Heart left ventricle (tissue), 16 donors: ENCODE measurements at regions not wholly inside any gene's neighbourhood (a gene's known extent, or its start where the extent isn't known, plus 50 kb on each side); places are given as distances from the start of the nearest gene placed in this dataset.

Experiments used
- ATAC-seq, 4 donors: fragments of 200-7000 bp; cut with Tn5 transposase; one replicate each; pipeline ENCODE4 v1.9.1; 2020 to 2022; ENCODE audit warnings: moderate library complexity in 4 of 4, mild to moderate bottlenecking in 3 of 4, moderate number of reproducible peaks in 1 of 4
- DNase-seq, 5 donors: peaks; one replicate each; pipeline ENCODE4 v3.0.0-alpha.2; 2020
- H3K27ac ChIP-seq, 12 donors: fragments of 200-600 bp; sonication (generic) in 4 of 12; one replicate each; pipeline versions ENCODE4 v1.5.0 to v1.8.0; 2016 to 2022; ENCODE audit warnings: mild to moderate bottlenecking in 2 of 12
- H3K27me3 ChIP-seq, 9 donors: fragments of 200-600 bp; sonication (generic) in 2 of 9; one replicate each; pipeline versions ENCODE4 v1.5.1 to v1.8.0; 2016 to 2022; ENCODE audit warnings: mild to moderate bottlenecking in 3 of 9
- H3K36me3 ChIP-seq, 9 donors: fragments of 200-600 bp; sonication (generic) in 2 of 9; one replicate each; pipeline versions ENCODE4 v1.5.0 to v1.8.0; 2018 to 2022; ENCODE audit warnings: mild to moderate bottlenecking in 2 of 9
- H3K4me1 ChIP-seq, 12 donors: fragments of 200-600 bp; sonication (generic) in 4 of 12; one replicate each; pipeline versions ENCODE4 v1.5.0 to v1.8.0; 2016 to 2022; ENCODE audit warnings: mild to moderate bottlenecking in 3 of 12
- H3K4me3 ChIP-seq, 12 donors: fragments of 200-600 bp; sonication (generic) in 4 of 12; one replicate each; pipeline versions ENCODE4 v1.5.0 to v1.8.0; 2017 to 2022; ENCODE audit warnings: mild to moderate bottlenecking in 9 of 12, moderate library complexity in 4 of 12
- H3K9me3 ChIP-seq, 12 donors: fragments of 200-600 bp; sonication (generic) in 4 of 12; one replicate each; pipeline versions ENCODE4 v1.5.0 to v1.8.0; 2016 to 2022; ENCODE audit warnings: mild to moderate bottlenecking in 1 of 12
- CTCF ChIP-seq, 12 donors: fragments of 200-600 bp; sonication (generic) in 4 of 12; IDR thresholded peaks; one replicate each; pipeline versions ENCODE4 v1.5.0 to v1.8.0; 2018 to 2022; ENCODE audit warnings: antibody characterized with exemption in 12 of 12, mild to moderate bottlenecking in 5 of 12
- POLR2A ChIP-seq, 2 donors: fragments of 450-650 bp; IDR thresholded peaks; one replicate each; pipeline ENCODE4 v1.6.1; 2017; ENCODE audit warnings: antibody characterized with exemption in 2 of 2, mild to moderate bottlenecking in 2 of 2, moderate library complexity in 2 of 2
- WGBS, 4 donors: extraction: QIAGEN DNeasy Blood & Tissue Kit in 2 of 4; methylation state at CpG; one replicate each; pipeline versions ENCODE4 v1.1.5 to v1.1.7; 2013 to 2018; 5-methylcytosine and 5-hydroxymethylcytosine counted together
- intact Hi-C, 10 donors: fragments of 100-400 bp; cut with DNase I; formaldehyde crosslinking; loops; one replicate each; pipeline versions ENCODE4 v1.11.1 to v1.14.2; 2022
- donor health status: ischemic (EF 13 %, LVEDD 7.1; RV severe dilation, severe dysfunction).
- donor health status: healthy with polysubstance abuse.
- donor health status: DM: no; HTN: yes; CAD: no.
- donor health status: DM: no; HTN: no; CAD: no.
- donor health status: ischemic (EF 25% LVEDD 6.9; RV normal size, moderate dysfunction).
- donor health status: ischemic (EF 25% LVEDD 5.7; RV mildly dilated, moderate dysfunction).
- donor health status: healthy.
- donor health status: DM: yes; HTN: yes; CAD: no.
- donor health status: ischemic (EF 35%, LVEDD 5.7; RV mildly dilated, moderate dysfunction).
- donor health status: nonischemic (EF 11% LVEDD 7.7; RV severe dilation, severe dysfunction).
- donor health status: DM: yes; HTN: yes; CAD: no.
- donor health status: PGD.
- donor health status: ischemic (EF 29% LVEDD 5.4; RV normal size, mild dysfunction).
- donor health status: nonischemic (EF 23%, LVEDD 6.1; RV moderate dilation, normal function).

GRCh38 chr5:14034963-14035362 is 90.5 kb upstream of the DNAH5 start:
- Histone ChIP-seq H3K27ac (peak overlapping the region in 4 of 12 donors; percentile 72 to 78 (median 74)), H3K27me3 (no peaks in the 10 kb centered on the region), H3K4me3 (no peak overlapping the region), H3K36me3 (no peaks in the 10 kb centered on the region), H3K4me1 (peaks cover 3 to 38% (median 23%) of the 10 kb centered on the region in 12 donors), H3K9me3 (no peaks in the 10 kb centered on the region)
- 63 to 78% (median 74%) methylated on average over 3 of the region's 3 CpGs for WGBS, 4 donors
- DNase-seq (no peak), ATAC-seq (peak in 1 of 4 donors; percentile 23)
- intact Hi-C loops = no loop called here
- TF ChIP-seq CTCF (IDR thresholded peaks at IDR 0.05) (no peak), POLR2A (IDR thresholded peaks at IDR 0.05) (no peak)

GRCh38 chr5:14032918-14033317 is 88.4 kb upstream of the DNAH5 start:
- Histone ChIP-seq H3K9me3 (no peaks in the 10 kb centered on the region), H3K27me3 (no peaks in the 10 kb centered on the region), H3K4me3 (no peak overlapping the region), H3K27ac (no peak overlapping the region), H3K4me1 (peaks cover 3 to 28% (median 22%) of the 10 kb centered on the region in 12 donors), H3K36me3 (no peaks in the 10 kb centered on the region)
- intact Hi-C loops = no loop called here
- WGBS, 4 donors = 64 to 92% (median 82%) methylated on average over 3 of the region's 3 CpGs
- no peak for ATAC-seq
- no peak for DNase-seq
- TF ChIP-seq CTCF (IDR thresholded peaks at IDR 0.05) (no peak), POLR2A (IDR thresholded peaks at IDR 0.05) (no peak)

DNA sequence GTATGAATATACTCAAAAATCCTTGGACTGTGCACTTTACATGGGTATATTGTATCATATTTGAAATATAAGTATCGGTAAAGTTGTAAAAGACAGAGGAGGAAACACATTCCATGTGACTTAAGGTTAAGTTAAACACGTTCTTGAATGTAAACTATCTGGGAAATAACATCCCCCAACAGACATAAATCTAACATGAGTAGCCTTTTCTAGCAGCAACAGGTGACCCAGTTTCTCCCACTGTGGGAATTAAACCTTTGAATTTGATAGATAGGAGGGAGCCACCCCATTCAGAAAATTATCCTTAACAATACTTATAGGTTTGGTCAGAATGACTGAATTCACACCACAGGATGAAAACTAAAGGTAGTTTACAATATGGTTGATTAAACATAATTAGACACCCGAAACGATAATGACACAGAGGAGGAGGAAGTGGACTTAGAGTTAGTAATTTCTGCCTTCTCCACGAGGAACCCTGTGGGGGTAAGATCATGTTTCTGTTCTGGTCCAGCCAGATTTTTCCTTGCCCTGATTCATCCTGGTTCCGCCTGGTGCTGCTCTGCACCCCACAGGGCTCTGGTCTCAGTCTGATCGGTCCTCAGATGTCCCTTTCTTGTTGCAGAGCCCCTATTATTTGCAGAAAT is 84.6 kb upstream of the DNAH5 start:
- no peak overlapping the region for H3K4me3 ChIP-seq
- DNase-seq (no peak), ATAC-seq (no peak)
- H3K27me3 ChIP-seq = no peaks in the 10 kb centered on the region
- H3K36me3 ChIP-seq = no peaks in the 10 kb centered on the region
- TF ChIP-seq POLR2A (IDR thresholded peaks at IDR 0.05) (no peak), CTCF (IDR thresholded peaks at IDR 0.05) (no peak)
- H3K27ac ChIP-seq = no peak overlapping the region
- H3K4me1 ChIP-seq = no peaks in the 10 kb centered on the region
- WGBS, 4 donors = 63 to 81% (median 75%) methylated on average over 7 of the region's 7 CpGs
- no peaks in the 10 kb centered on the region for H3K9me3 ChIP-seq
- intact Hi-C loops = no loop called here

- Histone ChIP-seq H3K4me3 (no peak overlapping the region), H3K9me3 (no peaks in the 10 kb centered on the region), H3K27ac (no peak overlapping the region), H3K27me3 (no peaks in the 10 kb centered on the region), H3K36me3 (no peaks in the 10 kb centered on the region), H3K4me1 (no peaks in the 10 kb centered on the region)
- DNase-seq (no peak), ATAC-seq (no peak)
- intact Hi-C loops = no loop called here
- TF ChIP-seq CTCF (IDR thresholded peaks at IDR 0.05) (no peak), POLR2A (IDR thresholded peaks at IDR 0.05) (no peak)
- 94 to 99% (median 97%) methylated on average over 1 of the region's 1 CpG for WGBS, 4 donors
These were observed 83.7 kb upstream of the DNAH5 start for GRCh38 chr5:14028188-14028587.
